ENCODE measurements at regions not wholly inside any gene's neighbourhood (a gene's known extent, or its start where the extent isn't known, plus 50 kb on each side); places are given as distances from the start of the nearest gene placed in this dataset.

GRCh38 chr1:188243456-188243855, 1414.7 kb downstream of the PLA2G4A start:
- Histone ChIP-seq H3K9ac (ENCODE audit: low read depth in 1 of 2, low read length in 2 of 2) (no peak overlapping the region), H3K27me3 (ENCODE audit: control insufficient read depth in 4 of 4, insufficient read depth in 4 of 4, low read length in 3 of 4) (no peaks in the 10 kb centered on the region), H3K27ac (ENCODE audit: low read depth in 1 of 2, low read length in 2 of 2) (no peak overlapping the region), H3K36me3 (ENCODE audit: control insufficient read depth in 4 of 4, insufficient read depth in 3 of 4, low read depth in 1 of 4, low read length in 3 of 4) (no peaks in the 10 kb centered on the region), H3K4me1 (ENCODE audit: control insufficient read depth in 4 of 4, insufficient read depth in 4 of 4, low read length in 3 of 4) (no peaks in the 10 kb centered on the region), H3K4me3 (ENCODE audit: low read depth in 1 of 3, low read length in 3 of 3) (no peak overlapping the region), H3K9me3 (ENCODE audit: control insufficient read depth in 4 of 4, low read length in 3 of 4) (no peaks in the 10 kb centered on the region)
- TF ChIP-seq REST (IDR thresholded peaks at IDR 0.05): no peak
- no peak for TF ChIP-seq NR2F2 (IDR thresholded peaks at IDR 0.05)
- TF ChIP-seq MAX (IDR thresholded peaks at IDR 0.05): no peak
- no peak for DNase-seq (ENCODE audit: low spot score)
- 58% methylated on average over 3 of the region's 3 CpGs for WGBS

- H3K36me3 ChIP-seq (ENCODE audit: control insufficient read depth in 4 of 4, insufficient read depth in 3 of 4, low read depth in 1 of 4, low read length in 3 of 4): no peaks in the 10 kb centered on the region
- no peak for TF ChIP-seq ZBTB33 (IDR thresholded peaks at IDR 0.05)
- TF ChIP-seq FOXA1 (IDR thresholded peaks at IDR 0.05): no peak
- no peak for TF ChIP-seq HNF4A (conservative IDR thresholded peaks at IDR 0.05)
- no peak for TF ChIP-seq REST (IDR thresholded peaks at IDR 0.05)
- no peak for TF ChIP-seq SP1 (IDR thresholded peaks at IDR 0.05)
- TF ChIP-seq FOXA2 (IDR thresholded peaks at IDR 0.05): no peak
- TF ChIP-seq ATF3 (IDR thresholded peaks at IDR 0.05): no peak
- H3K4me1 ChIP-seq (ENCODE audit: control insufficient read depth in 4 of 4, insufficient read depth in 4 of 4, low read length in 3 of 4): no peaks in the 10 kb centered on the region
- no peaks in the 10 kb centered on the region for H3K27me3 ChIP-seq (ENCODE audit: control insufficient read depth in 4 of 4, insufficient read depth in 4 of 4, low read length in 3 of 4)
- H3K4me3 ChIP-seq (ENCODE audit: low read depth in 1 of 3, low read length in 3 of 3): no peak overlapping the region
- H3K9me3 ChIP-seq (ENCODE audit: control insufficient read depth in 4 of 4, low read length in 3 of 4): no peaks in the 10 kb centered on the region
- no peak for DNase-seq (ENCODE audit: low spot score)
- no peak overlapping the region for H3K27ac ChIP-seq (ENCODE audit: low read depth in 1 of 2, low read length in 2 of 2)
- 57% methylated on average over 1 of the region's 1 CpG for WGBS
- no peak overlapping the region for H3K9ac ChIP-seq (ENCODE audit: low read depth in 1 of 2, low read length in 2 of 2)
Measured at GRCh38 chr1:188244681-188245080, 1415.9 kb downstream of the PLA2G4A start.

All from liver (tissue), 7 donors.